ENCODE measurements at regions not wholly inside any gene's neighbourhood (a gene's known extent, or its start where the extent isn't known, plus 50 kb on each side); places are given as distances from the start of the nearest gene placed in this dataset.
"Not testable (repeated sequence)": the region's sequence is repeated elsewhere in the genome, so short reads cannot be mapped to it uniquely, and the experiment has no call there.

GRCh38 chr10:57038531-57038930, 677.5 kb upstream of the ZWINT start:
- TF ChIP-seq CTCF (IDR thresholded peaks at IDR 0.05; ENCODE audit: insufficient read depth, low read length, missing control alignments) = no peak
- no peak for DNase-seq (ENCODE audit: low read depth, low spot score)
- ChIA-PET CTCF (no interaction called here), POLR2A (no interaction called here)
- no peak overlapping the region for H3K4me3 ChIP-seq (ENCODE audit: low read depth, low read length)

- CTCF ChIA-PET = no interaction called here
- no peak for DNase-seq (ENCODE audit: low read depth, low spot score)
- H3K4me3 ChIP-seq (ENCODE audit: low read depth, low read length) = no peak overlapping the region
- POLR2A ChIA-PET = no interaction called here
- no peak for TF ChIP-seq CTCF (IDR thresholded peaks at IDR 0.05; ENCODE audit: insufficient read depth, low read length, missing control alignments)
Observed at GRCh38 chr10:57035310-57035709, 674.3 kb upstream of the ZWINT start.

- H3K4me3 ChIP-seq (ENCODE audit: low read depth, low read length); POLR2A ChIA-PET; CTCF ChIA-PET; DNase-seq (ENCODE audit: low read depth, low spot score): not testable (repeated sequence)
Observed at GRCh38 chr10:57032301-57032700, 671.2 kb upstream of the ZWINT start.

- no peak for DNase-seq (ENCODE audit: low read depth, low spot score)
- POLR2A ChIA-PET = no interaction called here
- H3K4me3 ChIP-seq (ENCODE audit: low read depth, low read length) = no peak overlapping the region
- TF ChIP-seq CTCF (IDR thresholded peaks at IDR 0.05; ENCODE audit: insufficient read depth, low read length, missing control alignments) = no peak
- CTCF ChIA-PET = no interaction called here
Observed at GRCh38 chr10:57031346-57031745, 670.3 kb upstream of the ZWINT start.

- CTCF ChIA-PET = no interaction called here
- no peak for DNase-seq (ENCODE audit: low read depth, low spot score)
- POLR2A ChIA-PET = no interaction called here
- TF ChIP-seq CTCF (IDR thresholded peaks at IDR 0.05; ENCODE audit: insufficient read depth, low read length, missing control alignments) = no peak
- H3K4me3 ChIP-seq (ENCODE audit: low read depth, low read length) = no peak overlapping the region
Observed at GRCh38 chr10:57026307-57026706, 665.2 kb upstream of the ZWINT start.

- CTCF ChIA-PET = no interaction called here
- no peak for DNase-seq (ENCODE audit: low read depth, low spot score)
Observed at GRCh38 chr10:57023626-57024025, 662.6 kb upstream of the ZWINT start.

More at GRCh38 chr10:57023626-57024025, 662.6 kb upstream of the ZWINT start:
- TF ChIP-seq CTCF (IDR thresholded peaks at IDR 0.05; ENCODE audit: insufficient read depth, low read length, missing control alignments) = no peak
- no peak overlapping the region for H3K4me3 ChIP-seq (ENCODE audit: low read depth, low read length)
- POLR2A ChIA-PET = no interaction called here
